ENCODE measurements at regions not wholly inside any gene's neighbourhood (a gene's known extent, or its start where the extent isn't known, plus 50 kb on each side); places are given as distances from the start of the nearest gene placed in this dataset.

- ATAC-seq: no peak
- no peak overlapping the region for H3K27ac ChIP-seq
- intact Hi-C loops (cut with DNase I): no loop called here
- WGBS (ENCODE audit: insufficient coverage, low coverage, low lambda C conversion rate, missing lambda C conversion rate): 18% methylated on average over 5 of the region's 11 CpGs
- H3K9me3 ChIP-seq: no peaks in the 10 kb centered on the region
- no peaks in the 10 kb centered on the region for H3K36me3 ChIP-seq
- no peak for DNase-seq
- TF ChIP-seq POLR2A (IDR thresholded peaks at IDR 0.05): no peak
- TF ChIP-seq, protein P1, sequence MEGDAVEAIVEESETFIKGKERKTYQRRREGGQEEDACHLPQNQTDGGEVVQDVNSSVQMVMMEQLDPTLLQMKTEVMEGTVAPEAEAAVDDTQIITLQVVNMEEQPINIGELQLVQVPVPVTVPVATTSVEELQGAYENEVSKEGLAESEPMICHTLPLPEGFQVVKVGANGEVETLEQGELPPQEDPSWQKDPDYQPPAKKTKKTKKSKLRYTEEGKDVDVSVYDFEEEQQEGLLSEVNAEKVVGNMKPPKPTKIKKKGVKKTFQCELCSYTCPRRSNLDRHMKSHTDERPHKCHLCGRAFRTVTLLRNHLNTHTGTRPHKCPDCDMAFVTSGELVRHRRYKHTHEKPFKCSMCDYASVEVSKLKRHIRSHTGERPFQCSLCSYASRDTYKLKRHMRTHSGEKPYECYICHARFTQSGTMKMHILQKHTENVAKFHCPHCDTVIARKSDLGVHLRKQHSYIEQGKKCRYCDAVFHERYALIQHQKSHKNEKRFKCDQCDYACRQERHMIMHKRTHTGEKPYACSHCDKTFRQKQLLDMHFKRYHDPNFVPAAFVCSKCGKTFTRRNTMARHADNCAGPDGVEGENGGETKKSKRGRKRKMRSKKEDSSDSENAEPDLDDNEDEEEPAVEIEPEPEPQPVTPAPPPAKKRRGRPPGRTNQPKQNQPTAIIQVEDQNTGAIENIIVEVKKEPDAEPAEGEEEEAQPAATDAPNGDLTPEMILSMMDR (IDR thresholded peaks at IDR 0.05): no peak
- peaks cover 0 to 8% of the 10 kb centered on the region in 2 donors for H3K27me3 ChIP-seq
- no peak overlapping the region for H3K4me3 ChIP-seq
- no peaks in the 10 kb centered on the region for H3K4me1 ChIP-seq
These were observed 126.0 kb downstream of the RBFOX3 start for GRCh38 chr17:79484600-79485418.

- no peak for TF ChIP-seq POLR2A (IDR thresholded peaks at IDR 0.05)
- TF ChIP-seq, protein P1 (IDR thresholded peaks at IDR 0.05): no peak
- H3K4me3 ChIP-seq: no peak overlapping the region
- 12% methylated on average over 5 of the region's 5 CpGs for WGBS (ENCODE audit: insufficient coverage, low coverage, low lambda C conversion rate, missing lambda C conversion rate)
- peaks cover 0 to 8% of the 10 kb centered on the region in 2 donors for H3K27me3 ChIP-seq
- DNase-seq (no peak), ATAC-seq (no peak)
- no peaks in the 10 kb centered on the region for H3K36me3 ChIP-seq
- H3K27ac ChIP-seq: no peak overlapping the region
- intact Hi-C loops (cut with DNase I): no loop called here
- no peaks in the 10 kb centered on the region for H3K4me1 ChIP-seq
- H3K9me3 ChIP-seq: no peaks in the 10 kb centered on the region
These were observed 127.0 kb downstream of the RBFOX3 start for GRCh38 chr17:79483842-79484241.

DNA sequence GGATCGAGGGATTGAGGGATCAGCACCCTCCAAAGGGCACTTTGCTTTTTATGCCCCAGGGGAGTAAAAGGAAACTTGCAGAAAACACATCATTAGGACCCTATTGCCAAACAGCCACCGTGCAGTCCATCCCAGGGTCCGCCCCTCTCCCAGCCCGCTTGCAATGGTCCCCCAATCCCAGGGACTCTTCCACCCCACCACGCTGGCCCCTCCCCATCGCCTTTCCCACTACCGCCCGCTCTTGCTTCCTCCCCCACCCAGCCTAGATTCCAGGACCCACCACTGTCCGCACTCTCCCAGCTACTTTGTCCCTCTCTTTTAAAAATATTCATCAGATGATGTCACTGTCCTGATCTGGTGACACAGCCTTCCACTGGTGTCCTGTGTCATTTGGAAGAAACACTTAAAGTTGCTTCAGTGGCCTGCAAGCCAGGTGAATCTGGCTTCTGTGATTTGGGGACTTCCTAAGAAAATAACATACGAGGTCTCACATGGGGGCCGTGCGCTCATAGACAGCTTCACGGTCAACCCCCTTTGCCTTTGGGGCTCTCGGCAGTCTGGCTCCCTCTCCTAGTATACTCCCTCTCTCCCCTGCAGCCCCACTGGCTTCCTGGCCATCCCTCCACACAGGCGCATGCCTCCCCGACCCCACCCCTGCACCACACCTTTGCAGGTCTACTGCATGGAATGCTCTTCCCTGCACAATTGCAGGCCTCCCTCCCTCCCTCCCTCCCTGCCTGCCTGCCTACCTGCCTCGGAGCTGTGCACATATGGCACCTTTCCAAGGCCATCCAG, 127.9 kb downstream of the RBFOX3 start:
- intact Hi-C loops (cut with DNase I): no loop called here
- H3K27ac ChIP-seq: no peak overlapping the region
- H3K36me3 ChIP-seq: no peaks in the 10 kb centered on the region
- DNase-seq: no peak
- H3K27me3 ChIP-seq: peaks cover 0 to 8% of the 10 kb centered on the region in 2 donors
- ATAC-seq: no peak
- no peaks in the 10 kb centered on the region for H3K9me3 ChIP-seq
- TF ChIP-seq, protein P1 (IDR thresholded peaks at IDR 0.05): no peak
- H3K4me1 ChIP-seq: no peaks in the 10 kb centered on the region
- no peak overlapping the region for H3K4me3 ChIP-seq
- WGBS (ENCODE audit: insufficient coverage, low coverage, low lambda C conversion rate, missing lambda C conversion rate): 16% methylated on average over 17 of the region's 17 CpGs

GRCh38 chr17:79479876-79480275, 131.0 kb downstream of the RBFOX3 start:
- H3K4me1 ChIP-seq: no peaks in the 10 kb centered on the region
- peaks cover 0 to 3% of the 10 kb centered on the region in 2 donors for H3K27me3 ChIP-seq
- no peaks in the 10 kb centered on the region for H3K36me3 ChIP-seq
- TF ChIP-seq POLR2A (IDR thresholded peaks at IDR 0.05): no peak
- TF ChIP-seq, protein P1 (IDR thresholded peaks at IDR 0.05): no peak
- intact Hi-C loops (cut with DNase I): no loop called here
- H3K4me3 ChIP-seq: no peak overlapping the region
- WGBS (ENCODE audit: insufficient coverage, low coverage, low lambda C conversion rate, missing lambda C conversion rate): 40% methylated on average over 1 of the region's 10 CpGs
- no peak for ATAC-seq
- no peak overlapping the region for H3K27ac ChIP-seq
- no peaks in the 10 kb centered on the region for H3K9me3 ChIP-seq
- no peak for DNase-seq
